HG03066 (cell line): ENCODE measurements at regions not wholly inside any gene's neighbourhood (a gene's known extent, or its start where the extent isn't known, plus 50 kb on each side); places are given as distances from the start of the nearest gene placed in this dataset.

ENCODE experiments used
- ATAC-seq: cut with Tn5 transposase; IDR thresholded peaks from one replicate; pipeline ENCODE4 v1.9.1; 2021; ENCODE audit warnings: low read depth; ENCODE audit not compliant: unreplicated experiment

DNA sequence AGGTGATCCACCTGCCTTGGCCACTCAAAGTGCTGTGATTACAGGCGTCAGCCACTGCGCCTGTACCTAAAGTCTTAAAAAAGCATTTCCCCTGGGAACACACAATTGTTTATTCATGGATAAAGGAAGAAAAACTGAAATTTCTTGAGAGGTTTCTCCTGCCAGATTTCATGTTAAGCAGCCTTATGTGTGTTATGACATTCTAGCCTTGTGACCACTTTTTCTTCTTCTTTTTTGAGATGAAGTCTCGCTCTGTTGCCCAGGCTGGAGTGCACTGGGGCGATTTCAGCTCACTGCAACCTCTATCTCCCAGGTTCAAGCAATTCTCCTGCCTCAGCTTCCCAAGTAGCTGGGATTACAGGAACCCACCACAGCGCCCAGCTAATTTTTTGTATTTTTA, 57.8 kb upstream of the PLAC8 start:
- ATAC-seq: no peak

DNA sequence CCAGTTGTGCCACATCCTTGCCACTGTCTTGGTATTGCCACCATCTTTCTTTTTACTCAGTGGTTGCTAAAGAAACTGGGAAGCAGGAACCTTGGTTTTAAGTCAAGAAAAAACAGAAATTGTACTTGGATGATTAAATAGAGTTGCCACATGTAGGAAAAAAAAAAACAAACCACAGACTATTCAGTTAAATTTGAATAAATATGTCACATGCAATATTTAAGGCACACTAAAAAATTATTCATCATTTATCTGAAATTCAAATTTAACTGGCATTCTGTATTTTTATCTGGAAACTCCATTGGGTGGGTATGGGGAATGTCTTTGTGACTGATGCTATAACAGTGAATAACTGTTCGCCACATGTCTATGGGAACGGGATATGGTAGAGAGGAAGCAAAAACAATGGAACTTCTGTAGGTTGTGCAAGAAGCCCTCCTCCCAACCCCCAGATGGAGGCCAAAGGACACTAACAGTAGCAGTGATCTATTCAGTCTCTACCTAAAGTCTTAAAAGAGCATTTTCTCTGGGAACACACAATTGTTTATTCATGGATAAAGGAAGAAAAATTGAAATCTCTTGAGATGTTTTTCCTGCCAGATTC, 57.0 kb upstream of the PLAC8 start:
- ATAC-seq: no peak

DNA sequence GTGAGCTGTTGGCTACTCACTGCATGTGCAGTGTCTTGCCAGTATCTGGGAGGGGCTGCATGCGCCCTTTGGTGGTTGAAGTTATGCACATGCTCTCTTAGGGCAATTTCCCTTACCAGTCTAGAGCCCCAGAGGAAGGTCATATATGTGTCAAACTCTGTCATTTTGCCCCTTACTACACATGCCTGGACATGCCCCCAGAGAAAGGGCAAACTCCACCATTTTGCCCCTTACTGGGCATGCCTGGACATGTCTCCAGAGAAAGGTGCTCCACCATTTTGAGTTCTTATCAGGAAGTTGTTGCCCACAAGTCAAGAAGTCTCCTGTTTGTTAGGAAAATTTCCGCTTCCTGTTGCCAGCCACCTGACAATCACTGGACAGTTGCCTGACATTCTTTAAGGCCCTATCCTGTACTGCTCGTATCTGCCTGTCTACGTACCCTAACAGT, 56.4 kb upstream of the PLAC8 start:
- no peak for ATAC-seq
